ENCODE measurements at regions not wholly inside any gene's neighbourhood (a gene's known extent, or its start where the extent isn't known, plus 50 kb on each side); places are given as distances from the start of the nearest gene placed in this dataset.

GRCh38 chr7:51965454-51965853, 648.8 kb upstream of the COBL start:
- TF ChIP-seq, protein P1, sequence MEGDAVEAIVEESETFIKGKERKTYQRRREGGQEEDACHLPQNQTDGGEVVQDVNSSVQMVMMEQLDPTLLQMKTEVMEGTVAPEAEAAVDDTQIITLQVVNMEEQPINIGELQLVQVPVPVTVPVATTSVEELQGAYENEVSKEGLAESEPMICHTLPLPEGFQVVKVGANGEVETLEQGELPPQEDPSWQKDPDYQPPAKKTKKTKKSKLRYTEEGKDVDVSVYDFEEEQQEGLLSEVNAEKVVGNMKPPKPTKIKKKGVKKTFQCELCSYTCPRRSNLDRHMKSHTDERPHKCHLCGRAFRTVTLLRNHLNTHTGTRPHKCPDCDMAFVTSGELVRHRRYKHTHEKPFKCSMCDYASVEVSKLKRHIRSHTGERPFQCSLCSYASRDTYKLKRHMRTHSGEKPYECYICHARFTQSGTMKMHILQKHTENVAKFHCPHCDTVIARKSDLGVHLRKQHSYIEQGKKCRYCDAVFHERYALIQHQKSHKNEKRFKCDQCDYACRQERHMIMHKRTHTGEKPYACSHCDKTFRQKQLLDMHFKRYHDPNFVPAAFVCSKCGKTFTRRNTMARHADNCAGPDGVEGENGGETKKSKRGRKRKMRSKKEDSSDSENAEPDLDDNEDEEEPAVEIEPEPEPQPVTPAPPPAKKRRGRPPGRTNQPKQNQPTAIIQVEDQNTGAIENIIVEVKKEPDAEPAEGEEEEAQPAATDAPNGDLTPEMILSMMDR (IDR thresholded peaks at IDR 0.05), result no peak

GRCh38 chr7:51961804-51962203, 645.2 kb upstream of the COBL start:
- TF ChIP-seq, protein P1 (IDR thresholded peaks at IDR 0.05), result no peak

DNA sequence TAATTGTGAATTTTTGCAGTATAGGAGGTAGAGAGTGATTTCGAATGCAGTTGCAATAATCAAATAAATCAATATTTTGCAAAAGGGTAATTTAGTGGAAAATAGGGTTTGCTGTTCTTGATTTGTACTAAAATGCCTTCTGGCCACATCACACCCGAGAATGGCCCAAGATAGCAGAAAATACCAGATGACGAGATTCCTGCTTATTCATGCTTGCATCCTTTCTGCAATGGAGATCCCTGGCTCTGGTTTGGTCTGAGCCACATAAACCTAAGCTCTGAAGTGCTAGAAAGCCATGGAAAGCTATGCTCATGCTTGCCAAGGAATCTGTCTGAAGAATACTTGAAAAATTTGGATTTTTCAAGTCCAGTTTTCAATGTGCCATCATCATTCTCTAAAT, 634.2 kb upstream of the COBL start:
- TF ChIP-seq, protein P1 (IDR thresholded peaks at IDR 0.05), result no peak

GRCh38 chr7:51949726-51950644, 633.4 kb upstream of the COBL start:
- TF ChIP-seq, protein P1 (IDR thresholded peaks at IDR 0.05), result no peak

DNA sequence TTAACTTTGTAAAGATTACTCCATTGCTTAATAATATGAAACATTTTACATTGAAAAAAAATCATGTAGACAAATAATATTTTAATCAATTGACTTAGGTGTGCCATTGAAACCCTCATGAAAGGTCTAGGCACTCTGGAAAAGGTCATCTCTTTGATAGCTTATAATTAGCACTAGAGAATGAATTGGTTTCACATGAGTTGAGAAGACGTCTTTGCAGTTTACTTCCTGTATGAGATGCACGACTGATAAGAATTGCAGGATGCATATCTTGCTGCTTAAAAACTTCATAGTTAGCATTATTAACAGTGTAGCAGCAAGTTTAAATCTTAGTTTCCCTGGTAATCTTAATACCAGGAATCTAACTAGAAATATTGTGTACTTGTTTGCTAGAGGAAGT, 614.2 kb upstream of the COBL start:
- TF ChIP-seq, protein P1 (IDR thresholded peaks at IDR 0.05), result no peak

DNA sequence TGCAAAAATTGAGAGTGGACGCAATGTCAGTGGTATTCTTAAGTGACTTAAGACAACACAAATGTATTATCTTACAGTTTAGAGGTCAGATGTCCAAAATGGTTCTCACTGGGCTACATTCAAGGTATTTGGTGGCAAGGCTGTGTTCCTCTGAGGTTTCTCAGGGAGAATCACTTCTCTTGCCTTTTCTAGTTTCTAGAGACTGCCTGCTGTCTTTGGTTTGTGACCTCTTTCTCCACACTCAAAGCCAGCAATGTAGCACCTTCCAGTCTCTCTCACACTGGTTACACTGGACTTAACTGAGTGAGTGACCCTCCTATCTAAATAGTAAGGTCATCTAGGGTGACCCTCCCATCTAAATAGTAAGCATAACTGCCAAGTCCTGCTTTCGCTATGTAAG, 613.2 kb upstream of the COBL start:
- TF ChIP-seq, protein P1 (IDR thresholded peaks at IDR 0.05), result no peak

DNA sequence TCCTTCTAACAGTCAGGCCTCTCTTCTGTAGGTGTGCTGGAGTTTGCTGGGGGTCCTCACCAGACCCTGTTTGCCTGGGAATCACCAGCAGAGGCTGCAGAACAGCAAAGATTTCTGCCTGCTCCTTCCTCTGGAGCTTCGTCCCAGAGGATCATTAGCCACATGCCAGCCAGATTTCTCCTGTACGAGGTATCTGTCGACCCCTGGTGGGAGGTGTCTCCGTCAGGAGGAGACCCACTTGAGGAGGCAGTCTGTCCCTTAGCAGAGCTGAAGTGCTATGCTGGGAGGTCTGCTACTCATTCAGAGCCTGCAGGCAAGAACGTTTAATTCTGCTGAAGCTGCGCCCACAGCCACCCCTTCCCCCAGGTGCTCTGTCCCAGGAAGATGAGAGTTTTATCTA, 611.1 kb upstream of the COBL start:
- TF ChIP-seq, protein P1 (IDR thresholded peaks at IDR 0.05), result no peak

Measured in LNCAP (cell line).